Activated CD8-positive, alpha-beta T cell treated with anti-CD3 and anti-CD28 coated beads for 36 hours (primary cell): ENCODE measurements at regions not wholly inside any gene's neighbourhood (a gene's known extent, or its start where the extent isn't known, plus 50 kb on each side); places are given as distances from the start of the nearest gene placed in this dataset.
"Not testable (repeated sequence)": the region's sequence is repeated elsewhere in the genome, so short reads cannot be mapped to it uniquely, and the experiment has no call there.

Experiments
- ATAC-seq: fragments of 200-7000 bp; cut with Tn5 transposase; one replicate; pipeline ENCODE4 v1.10.0; 2021; ENCODE audit warnings: mild to moderate bottlenecking, moderate library complexity
- CTCF ChIA-PET: fragments of 350-600 bp; sonication (Branson Sonifier 250); formaldehyde crosslinking; loops from one replicate; lab custom pipeline; 2021; ENCODE audit warnings: antibody characterized with exemption; lab: Charles Lee
- POLR2A ChIA-PET: fragments of 350-600 bp; sonication (Branson Sonifier 250); formaldehyde crosslinking; loops from one replicate; lab custom pipeline; 2021; ENCODE audit warnings: antibody characterized with exemption; lab: Charles Lee
- DNase-seq: peaks from one replicate; pipeline ENCODE4 v3.0.0-alpha.2; 2020
- H3K27ac Mint-ChIP-seq: one replicate; pipeline ENCODE4 v1.8.0; 2021; ENCODE audit warnings: mild to moderate bottlenecking, mixed read lengths
- H3K27me3 Mint-ChIP-seq: one replicate; pipeline ENCODE4 v1.8.0; 2021; ENCODE audit warnings: mixed read lengths
- H3K36me3 Mint-ChIP-seq: one replicate; pipeline ENCODE4 v1.8.0; 2021; ENCODE audit warnings: low read depth, mixed read lengths
- H3K4me1 Mint-ChIP-seq: one replicate; pipeline ENCODE4 v1.8.0; 2021; ENCODE audit warnings: low read depth, mixed read lengths
- H3K4me3 Mint-ChIP-seq: one replicate; pipeline ENCODE4 v1.8.0; 2021; ENCODE audit warnings: mild to moderate bottlenecking, moderate library complexity, mixed read lengths
- H3K9me3 Mint-ChIP-seq: one replicate; pipeline ENCODE4 v1.8.0; 2021; ENCODE audit warnings: mixed read lengths
- intact Hi-C: fragments of 100-400 bp; cut with micrococcal nuclease; formaldehyde crosslinking; loops from one replicate; pipeline ENCODE4 v1.10.0; 2022
- TF ChIP-seq, protein P1 (sequence below): fragments of 200-600 bp; IDR thresholded peaks from one replicate; pipeline ENCODE4 v1.8.0; 2022; ENCODE audit warnings: antibody characterized with exemption, mild to moderate bottlenecking

DNA sequence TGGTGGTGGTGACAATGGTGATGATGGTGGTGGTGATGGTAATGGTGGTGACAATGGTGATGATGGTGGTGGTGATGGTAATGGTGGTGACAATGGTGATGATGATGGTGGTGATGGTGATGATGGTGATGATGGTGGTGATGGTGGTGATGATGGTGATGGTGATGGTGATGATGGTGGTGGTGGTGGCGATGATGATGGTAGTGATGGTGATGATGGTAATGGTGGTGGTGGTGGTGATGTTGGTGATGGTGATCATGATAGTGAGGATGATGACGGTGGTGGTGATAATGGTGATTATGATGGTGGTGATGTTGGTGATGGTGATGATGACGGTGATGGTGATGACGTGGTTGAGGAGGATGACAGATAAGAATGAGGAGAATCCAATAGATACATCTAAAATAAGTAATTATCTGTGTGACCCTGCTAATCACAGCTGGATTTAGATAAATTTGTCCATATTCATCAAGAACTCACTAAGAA lies 170.7 kb upstream of the SFSWAP start:
- Mint-ChIP-seq H3K27me3 (peaks cover 3% of the 10 kb centered on the region), H3K27ac (no peak overlapping the region), H3K4me3 (no peak overlapping the region), H3K36me3 (no peaks in the 10 kb centered on the region), H3K9me3 (peaks cover 2% of the 10 kb centered on the region), H3K4me1 (peaks cover 8% of the 10 kb centered on the region)
- ChIA-PET CTCF (no interaction called here), POLR2A (no interaction called here)
- no peak for DNase-seq
- no peak for ATAC-seq
- TF ChIP-seq, protein P1, sequence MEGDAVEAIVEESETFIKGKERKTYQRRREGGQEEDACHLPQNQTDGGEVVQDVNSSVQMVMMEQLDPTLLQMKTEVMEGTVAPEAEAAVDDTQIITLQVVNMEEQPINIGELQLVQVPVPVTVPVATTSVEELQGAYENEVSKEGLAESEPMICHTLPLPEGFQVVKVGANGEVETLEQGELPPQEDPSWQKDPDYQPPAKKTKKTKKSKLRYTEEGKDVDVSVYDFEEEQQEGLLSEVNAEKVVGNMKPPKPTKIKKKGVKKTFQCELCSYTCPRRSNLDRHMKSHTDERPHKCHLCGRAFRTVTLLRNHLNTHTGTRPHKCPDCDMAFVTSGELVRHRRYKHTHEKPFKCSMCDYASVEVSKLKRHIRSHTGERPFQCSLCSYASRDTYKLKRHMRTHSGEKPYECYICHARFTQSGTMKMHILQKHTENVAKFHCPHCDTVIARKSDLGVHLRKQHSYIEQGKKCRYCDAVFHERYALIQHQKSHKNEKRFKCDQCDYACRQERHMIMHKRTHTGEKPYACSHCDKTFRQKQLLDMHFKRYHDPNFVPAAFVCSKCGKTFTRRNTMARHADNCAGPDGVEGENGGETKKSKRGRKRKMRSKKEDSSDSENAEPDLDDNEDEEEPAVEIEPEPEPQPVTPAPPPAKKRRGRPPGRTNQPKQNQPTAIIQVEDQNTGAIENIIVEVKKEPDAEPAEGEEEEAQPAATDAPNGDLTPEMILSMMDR, result no peak
- intact Hi-C loops, result no loop called here

DNA sequence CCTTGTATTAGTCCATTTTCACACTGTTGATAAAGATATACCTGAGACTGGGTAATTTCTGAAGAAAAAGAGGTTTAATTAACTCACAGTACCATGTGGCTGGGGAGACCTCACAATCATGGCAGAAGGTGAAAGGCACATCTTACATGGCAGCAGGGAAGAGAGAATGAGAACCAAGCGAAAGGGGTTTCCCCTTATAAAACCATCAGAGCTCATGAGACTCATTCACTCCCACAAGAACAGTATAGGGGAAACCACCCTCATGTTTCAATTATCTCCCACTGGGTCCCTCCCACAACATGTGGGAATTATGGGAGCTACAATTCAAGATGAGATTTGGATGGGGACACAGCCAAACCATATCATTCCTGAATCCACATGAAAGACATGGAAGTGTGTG lies 169.4 kb upstream of the SFSWAP start:
- CTCF ChIA-PET, result interaction anchor here (1.6 kb wide), 1 partner anchor 437 kb away, joined by 4 read pairs; no protein-coding TSS in a partner anchor
- H3K27me3 Mint-ChIP-seq, POLR2A ChIA-PET, H3K4me3 Mint-ChIP-seq, DNase-seq, intact Hi-C loops, H3K4me1 Mint-ChIP-seq, H3K36me3 Mint-ChIP-seq, H3K27ac Mint-ChIP-seq, ATAC-seq, H3K9me3 Mint-ChIP-seq: not testable (repeated sequence)

DNA sequence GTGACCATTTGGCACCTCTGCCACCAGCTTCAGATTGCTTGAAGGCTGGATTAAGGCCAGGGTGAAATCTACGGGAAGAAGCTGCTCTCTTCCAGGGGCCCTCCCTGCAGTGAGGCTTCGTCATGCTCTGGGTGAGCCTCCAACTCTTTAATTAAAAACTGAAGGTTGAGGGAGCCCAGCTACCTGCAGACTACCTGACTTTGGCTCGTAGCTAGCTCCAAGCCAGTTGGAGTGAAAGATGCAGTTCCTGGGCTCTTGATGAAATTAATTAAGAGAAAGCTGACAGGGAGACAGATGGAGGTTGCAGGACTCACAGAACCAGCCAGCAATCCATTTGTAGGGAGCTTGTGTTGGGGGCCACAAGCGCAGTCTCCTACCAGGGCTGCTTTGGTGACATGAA lies 168.5 kb upstream of the SFSWAP start:
- Mint-ChIP-seq H3K9me3 (peaks cover 2% of the 10 kb centered on the region), H3K27me3 (peaks cover 3% of the 10 kb centered on the region), H3K4me1 (peaks cover 2% of the 10 kb centered on the region), H3K36me3 (no peaks in the 10 kb centered on the region), H3K4me3 (no peak overlapping the region), H3K27ac (no peak overlapping the region)
- ChIA-PET POLR2A (no interaction called here), CTCF (interaction anchor here (1.6 kb wide), 1 partner anchor 438 kb away, joined by 4 read pairs; no protein-coding TSS in a partner anchor)
- intact Hi-C loops, result no loop called here
- DNase-seq, result no peak
- TF ChIP-seq, protein P1, result no peak
- no peak for ATAC-seq

DNA sequence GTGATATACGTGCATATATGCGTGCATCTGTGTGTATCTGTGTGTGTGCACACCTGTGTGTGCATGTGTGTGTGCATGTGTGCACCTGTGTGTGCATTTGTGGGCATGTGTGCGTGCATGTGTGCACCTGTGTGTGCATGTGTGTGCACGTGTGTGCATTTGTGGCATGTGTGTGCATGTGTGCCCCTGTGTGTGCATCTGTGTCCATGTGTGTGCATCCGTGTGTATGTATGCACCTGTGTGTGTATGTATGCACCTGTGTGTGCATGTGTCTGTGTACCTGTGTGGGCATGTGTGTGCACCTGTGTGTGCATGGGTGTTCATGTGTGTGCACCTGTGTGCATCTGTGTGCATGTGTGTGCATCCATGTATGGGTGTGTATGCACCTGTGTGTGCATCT lies 167.8 kb upstream of the SFSWAP start:
- DNase-seq (no peak), ATAC-seq (no peak)
- Mint-ChIP-seq H3K4me1 (peaks cover 2% of the 10 kb centered on the region), H3K9me3 (peaks cover 2% of the 10 kb centered on the region), H3K27me3 (peaks cover 3% of the 10 kb centered on the region), H3K27ac (no peak overlapping the region), H3K36me3 (no peaks in the 10 kb centered on the region), H3K4me3 (no peak overlapping the region)
- ChIA-PET POLR2A (no interaction called here), CTCF (no interaction called here)
- TF ChIP-seq, protein P1, result no peak
- intact Hi-C loops, result no loop called here

DNA sequence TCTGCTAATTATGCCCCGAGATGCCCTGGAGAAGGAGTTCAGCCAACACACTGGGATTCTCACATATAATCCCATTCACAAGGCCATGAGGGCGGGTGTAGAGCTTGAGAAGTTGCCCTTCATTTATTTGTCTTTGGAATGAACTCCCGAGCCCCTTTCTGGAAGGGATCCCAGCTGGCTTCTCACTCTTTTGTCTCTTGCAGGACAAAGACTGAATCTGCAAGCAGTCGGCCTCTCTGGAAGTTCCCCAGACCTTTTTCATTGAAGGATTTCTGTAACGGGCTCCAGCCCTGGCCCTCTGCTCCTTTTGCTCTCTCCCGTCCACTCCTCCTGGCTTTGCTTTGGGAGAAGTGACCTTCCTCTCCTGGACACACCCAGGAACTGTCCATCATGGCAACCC lies 163.3 kb upstream of the SFSWAP start:
- CTCF ChIA-PET, result interaction anchor here (0.7 kb wide), 1 partner anchor 11 kb away, joined by 3 read pairs; no protein-coding TSS in a partner anchor
- H3K36me3 Mint-ChIP-seq, result no peaks in the 10 kb centered on the region
- ATAC-seq (no peak), DNase-seq (no peak)
- peaks cover 9% of the 10 kb centered on the region for H3K27me3 Mint-ChIP-seq
- H3K9me3 Mint-ChIP-seq, result no peaks in the 10 kb centered on the region
- H3K4me1 Mint-ChIP-seq, result no peaks in the 10 kb centered on the region
- POLR2A ChIA-PET, result no interaction called here
- TF ChIP-seq, protein P1, result no peak
- H3K4me3 Mint-ChIP-seq, result no peak overlapping the region
- intact Hi-C loops, result no loop called here
- H3K27ac Mint-ChIP-seq, result no peak overlapping the region
